ENCODE measurements at regions not wholly inside any gene's neighbourhood (a gene's known extent, or its start where the extent isn't known, plus 50 kb on each side); places are given as distances from the start of the nearest gene placed in this dataset.

DNA sequence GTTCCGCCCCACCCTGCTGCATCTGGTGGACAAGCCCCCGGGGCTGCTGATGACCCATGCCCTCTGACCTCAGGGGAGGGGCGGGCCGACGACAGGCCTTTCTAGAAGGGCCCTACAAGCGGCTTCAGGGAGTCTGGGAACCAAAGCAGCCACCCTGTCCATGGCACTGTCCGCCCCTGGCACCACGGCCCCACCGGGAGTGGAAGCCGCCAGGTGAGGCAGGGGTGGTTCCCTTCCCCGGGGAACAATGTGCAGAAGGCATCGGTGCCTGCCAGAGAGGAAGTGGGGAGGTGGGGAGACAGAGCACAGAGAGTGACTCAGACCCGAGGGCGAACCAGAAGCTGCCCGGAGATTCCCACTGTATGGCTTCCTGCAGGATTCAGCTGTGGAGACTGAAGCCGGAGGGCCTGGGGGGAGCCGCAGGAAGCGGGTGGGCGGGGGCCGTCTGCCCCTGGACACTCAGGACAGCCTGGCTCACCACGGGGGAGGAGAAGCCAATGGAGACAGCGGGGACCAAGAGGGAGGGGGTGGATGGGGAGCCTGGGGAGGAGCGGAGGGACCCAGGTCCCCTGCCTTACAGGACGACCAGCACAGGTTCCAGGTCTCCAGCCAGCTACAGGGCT, 134.0 kb downstream of the TPRA1 start:
- no peaks in the 10 kb centered on the region for H3K36me3 ChIP-seq
- DNase-seq (peak; percentile 64), ATAC-seq (peak; percentile 50)
- TF ChIP-seq, protein P1, sequence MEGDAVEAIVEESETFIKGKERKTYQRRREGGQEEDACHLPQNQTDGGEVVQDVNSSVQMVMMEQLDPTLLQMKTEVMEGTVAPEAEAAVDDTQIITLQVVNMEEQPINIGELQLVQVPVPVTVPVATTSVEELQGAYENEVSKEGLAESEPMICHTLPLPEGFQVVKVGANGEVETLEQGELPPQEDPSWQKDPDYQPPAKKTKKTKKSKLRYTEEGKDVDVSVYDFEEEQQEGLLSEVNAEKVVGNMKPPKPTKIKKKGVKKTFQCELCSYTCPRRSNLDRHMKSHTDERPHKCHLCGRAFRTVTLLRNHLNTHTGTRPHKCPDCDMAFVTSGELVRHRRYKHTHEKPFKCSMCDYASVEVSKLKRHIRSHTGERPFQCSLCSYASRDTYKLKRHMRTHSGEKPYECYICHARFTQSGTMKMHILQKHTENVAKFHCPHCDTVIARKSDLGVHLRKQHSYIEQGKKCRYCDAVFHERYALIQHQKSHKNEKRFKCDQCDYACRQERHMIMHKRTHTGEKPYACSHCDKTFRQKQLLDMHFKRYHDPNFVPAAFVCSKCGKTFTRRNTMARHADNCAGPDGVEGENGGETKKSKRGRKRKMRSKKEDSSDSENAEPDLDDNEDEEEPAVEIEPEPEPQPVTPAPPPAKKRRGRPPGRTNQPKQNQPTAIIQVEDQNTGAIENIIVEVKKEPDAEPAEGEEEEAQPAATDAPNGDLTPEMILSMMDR (IDR thresholded peaks at IDR 0.05): no peak
- H3K9me3 ChIP-seq: no peaks in the 10 kb centered on the region
- H3K4me3 ChIP-seq: no peak overlapping the region
- intact Hi-C loops (cut with DNase I): no loop called here
- no peak overlapping the region for H3K27ac ChIP-seq
- H3K4me1 ChIP-seq: peaks cover 20% of the 10 kb centered on the region
- H3K27me3 ChIP-seq: peaks cover 24% of the 10 kb centered on the region

DNA sequence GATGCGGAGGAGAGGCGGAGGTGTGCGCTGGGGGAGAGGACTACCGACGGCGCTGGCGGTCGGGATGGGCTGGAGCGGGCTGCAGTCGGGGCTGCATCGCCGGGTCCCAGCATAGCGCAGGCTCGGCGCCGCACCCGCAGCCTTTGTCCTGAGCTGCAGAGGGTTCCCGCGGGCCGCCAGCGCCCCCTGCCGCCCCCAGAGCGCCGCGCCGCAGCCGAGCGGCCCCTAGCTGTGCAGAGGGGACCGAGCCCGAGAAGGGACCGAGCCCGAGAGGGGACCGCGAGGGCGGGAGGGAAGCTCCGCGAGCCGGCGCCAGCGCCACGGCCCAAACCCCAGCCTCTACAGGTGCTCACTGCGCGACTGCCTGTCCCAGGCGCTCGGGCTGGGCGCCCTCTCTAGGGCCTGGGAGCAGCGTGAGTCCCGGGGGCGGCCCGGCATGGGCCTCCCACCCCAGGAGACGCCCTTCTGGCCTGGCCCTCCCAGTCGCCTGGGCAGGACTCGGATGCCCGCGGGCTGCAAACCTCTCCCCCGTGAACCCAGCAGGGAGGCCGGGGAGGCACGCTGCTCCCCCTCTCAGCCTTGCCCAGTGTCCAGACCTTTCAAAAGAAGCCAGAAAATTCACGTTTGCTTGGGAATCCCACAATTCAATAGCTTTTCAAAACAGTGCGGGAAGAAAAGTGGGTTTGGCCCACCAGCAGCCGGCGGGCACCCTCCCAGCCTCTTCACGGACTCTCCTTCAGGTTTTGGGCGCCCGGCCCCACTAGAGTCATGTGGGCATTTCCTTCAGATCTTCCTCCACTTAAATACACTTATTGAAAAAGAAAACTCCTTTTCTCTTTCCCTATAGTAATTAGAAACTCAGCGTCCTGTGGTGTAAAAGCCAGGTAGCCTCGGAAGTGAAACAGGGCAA, 134.7 kb downstream of the TPRA1 start:
- peak overlapping the region; percentile 9 for H3K4me3 ChIP-seq
- ATAC-seq: peak; percentile 91
- no peak overlapping the region for H3K27ac ChIP-seq
- peaks cover 24% of the 10 kb centered on the region for H3K27me3 ChIP-seq
- peak; percentile 83 for DNase-seq
- TF ChIP-seq, protein P1 (IDR thresholded peaks at IDR 0.05): peak; percentile 90
- H3K4me1 ChIP-seq: peaks cover 20% of the 10 kb centered on the region
- H3K9me3 ChIP-seq: no peaks in the 10 kb centered on the region
- intact Hi-C loops (cut with DNase I): no loop called here
- no peaks in the 10 kb centered on the region for H3K36me3 ChIP-seq

DNA sequence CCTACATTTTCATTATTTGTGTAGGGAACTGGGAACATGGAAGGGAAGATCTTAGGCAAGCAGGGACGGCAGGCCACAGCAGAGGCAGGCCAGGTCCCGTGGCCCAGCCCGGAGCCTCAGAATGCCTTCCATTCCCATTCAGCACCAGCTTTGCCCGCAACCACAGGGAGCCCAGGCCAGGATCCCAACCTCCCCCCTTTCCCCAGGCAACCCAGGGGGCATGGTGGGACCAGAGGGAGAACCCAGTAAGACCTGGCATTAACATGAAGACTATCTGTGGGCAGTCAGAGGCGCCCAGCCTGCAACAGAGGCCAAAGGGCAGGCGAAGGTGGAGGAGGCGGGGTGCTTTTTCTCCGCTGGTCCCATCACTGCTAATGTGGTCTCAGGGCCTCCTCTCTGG, 135.6 kb downstream of the TPRA1 start:
- TF ChIP-seq, protein P1 (IDR thresholded peaks at IDR 0.05): no peak
- ATAC-seq (no peak), DNase-seq (peak; percentile 52)
- Histone ChIP-seq H3K27me3 (peaks cover 24% of the 10 kb centered on the region), H3K9me3 (no peaks in the 10 kb centered on the region), H3K4me1 (peaks cover 20% of the 10 kb centered on the region), H3K4me3 (no peak overlapping the region), H3K36me3 (no peaks in the 10 kb centered on the region), H3K27ac (no peak overlapping the region)
- intact Hi-C loops (cut with DNase I): no loop called here

DNA sequence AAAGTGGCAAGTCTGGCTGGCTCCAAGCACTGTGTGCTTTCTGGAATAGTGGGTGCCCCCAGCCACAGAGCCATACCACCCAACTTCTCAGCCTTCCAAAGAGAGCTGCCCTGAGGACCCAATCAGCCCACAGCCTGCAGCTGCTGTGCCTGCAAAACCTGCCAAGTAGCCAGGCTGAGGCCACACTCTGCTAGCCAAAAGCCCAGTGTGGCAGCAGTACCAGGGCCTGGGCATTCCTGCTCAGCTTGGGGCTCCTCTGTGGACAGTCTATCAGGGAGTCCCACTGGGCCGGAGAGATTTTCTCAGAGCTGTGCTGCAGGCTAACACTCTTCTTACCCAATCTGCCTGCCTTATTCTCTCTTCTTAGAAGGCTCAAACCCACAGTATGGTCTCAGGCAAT, 136.5 kb downstream of the TPRA1 start:
- ATAC-seq: no peak
- DNase-seq: peak; percentile 17
- intact Hi-C loops (cut with DNase I): no loop called here
- H3K27me3 ChIP-seq: peaks cover 26% of the 10 kb centered on the region
- H3K4me3 ChIP-seq: no peak overlapping the region
- peaks cover 20% of the 10 kb centered on the region for H3K4me1 ChIP-seq
- no peaks in the 10 kb centered on the region for H3K36me3 ChIP-seq
- TF ChIP-seq, protein P1 (IDR thresholded peaks at IDR 0.05): no peak
- no peaks in the 10 kb centered on the region for H3K9me3 ChIP-seq
- no peak overlapping the region for H3K27ac ChIP-seq

DNA sequence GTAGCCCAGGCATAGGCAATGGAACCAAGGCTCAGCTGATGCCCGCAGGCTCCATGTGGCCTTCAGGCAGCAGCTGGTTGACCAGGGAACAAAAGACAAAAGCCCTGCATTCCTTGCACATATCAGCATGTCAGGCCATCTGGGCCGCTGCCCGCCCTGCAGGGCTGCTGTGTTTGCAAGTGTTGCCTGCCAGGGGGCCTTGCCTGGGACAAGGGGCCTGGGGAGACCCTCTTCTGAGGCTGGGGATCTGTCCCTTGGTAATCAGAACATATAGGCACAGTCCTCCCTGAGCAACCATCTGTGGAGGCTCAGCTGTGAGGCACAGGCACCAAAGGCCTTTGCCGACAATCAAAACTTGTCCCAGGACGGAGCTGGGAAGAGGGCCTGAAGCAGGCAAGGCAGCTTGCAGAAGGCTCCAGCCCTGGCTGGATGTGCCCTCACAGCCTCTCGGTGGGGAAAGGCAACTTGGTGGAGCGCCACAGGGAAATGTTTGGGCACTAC, 138.2 kb downstream of the TPRA1 start:
- H3K27me3 ChIP-seq: peaks cover 28% of the 10 kb centered on the region
- H3K4me3 ChIP-seq: no peak overlapping the region
- ATAC-seq (no peak), DNase-seq (peak; percentile 40)
- intact Hi-C loops (cut with DNase I): no loop called here
- TF ChIP-seq, protein P1 (IDR thresholded peaks at IDR 0.05): no peak
- H3K27ac ChIP-seq: no peak overlapping the region
- H3K4me1 ChIP-seq: peaks cover 20% of the 10 kb centered on the region
- H3K36me3 ChIP-seq: no peaks in the 10 kb centered on the region
- no peaks in the 10 kb centered on the region for H3K9me3 ChIP-seq

All from upper lobe of right lung (tissue), 1 donor.